AG09319 (cell line): ENCODE measurements at regions not wholly inside any gene's neighbourhood (a gene's known extent, or its start where the extent isn't known, plus 50 kb on each side); places are given as distances from the start of the nearest gene placed in this dataset.

Experiments used
- DNase-seq: peaks from one replicate; pipeline ENCODE4 v3.0.0-alpha.2; 2010; ENCODE audit warnings: low read depth; ENCODE audit errors: extremely low read depth
- CTCF ChIP-seq: IDR thresholded peaks from 2 replicates; pipeline ENCODE4 v1.5.1; 2011; ENCODE audit warnings: low read depth, mild to moderate bottlenecking, inconsistent platforms, low read length, moderate library complexity

DNA sequence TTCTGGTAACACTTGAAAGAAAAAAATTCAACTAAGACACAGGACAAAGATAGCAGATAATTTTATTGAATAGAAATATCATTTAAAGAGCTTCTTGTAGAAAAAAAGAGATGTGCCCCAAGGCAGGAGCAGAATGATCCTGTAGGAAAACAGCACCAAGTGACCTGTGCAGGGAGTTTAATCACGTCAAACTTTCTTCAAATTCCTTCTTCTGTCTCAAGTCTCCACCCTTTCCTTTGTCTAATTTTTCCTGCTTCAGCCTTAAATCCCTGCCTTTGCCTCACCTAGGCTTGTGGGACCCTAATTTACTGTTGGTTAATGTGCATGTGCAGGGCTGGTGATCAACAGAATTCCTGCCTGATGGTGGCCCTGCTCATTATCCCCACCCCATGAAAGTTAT is 481.4 kb downstream of the IPMK start:
- DNase-seq: no peak

DNA sequence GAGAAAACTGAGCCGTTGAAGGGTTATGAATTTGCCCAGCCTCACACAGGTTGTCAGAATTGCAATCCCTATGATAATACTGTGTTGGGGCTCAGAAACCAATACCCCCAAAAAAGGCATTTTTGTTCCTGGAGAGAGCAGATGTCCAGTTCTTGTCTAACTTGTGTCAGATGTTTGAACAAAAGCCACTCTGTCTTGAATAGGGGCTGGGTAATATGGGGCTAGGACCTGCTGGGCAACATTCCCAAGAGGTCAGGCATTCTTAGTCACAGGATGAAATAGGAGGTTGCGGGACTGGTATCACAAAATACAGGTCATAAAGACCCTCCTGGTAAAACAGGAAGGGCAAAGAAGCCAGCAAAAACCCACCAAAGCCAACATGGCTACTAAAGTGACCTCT is 482.1 kb downstream of the IPMK start:
- no peak for DNase-seq
- TF ChIP-seq CTCF: no peak

More for the DNA sequence above, 481.4 kb downstream of the IPMK start:
- no peak for TF ChIP-seq CTCF

DNA sequence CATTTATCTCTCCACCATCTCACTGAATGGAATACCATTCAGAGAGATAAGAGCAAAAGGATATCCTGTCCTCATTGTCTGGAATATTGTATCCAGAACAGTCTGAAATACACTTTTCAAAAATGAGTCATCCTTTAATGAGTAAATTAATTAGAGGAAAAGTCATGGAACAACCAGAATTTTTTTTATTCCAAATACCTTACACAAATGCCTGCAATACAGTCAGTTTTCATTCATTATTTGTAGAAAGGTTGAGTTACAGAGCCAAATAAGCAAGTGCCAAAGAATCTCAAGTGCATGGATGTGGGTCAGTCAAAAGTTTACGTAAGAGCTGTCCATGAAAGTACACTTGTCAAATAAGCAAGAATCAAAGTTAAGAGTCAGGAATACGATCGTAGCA is 482.6 kb downstream of the IPMK start:
- DNase-seq: no peak
- TF ChIP-seq CTCF: no peak

DNA sequence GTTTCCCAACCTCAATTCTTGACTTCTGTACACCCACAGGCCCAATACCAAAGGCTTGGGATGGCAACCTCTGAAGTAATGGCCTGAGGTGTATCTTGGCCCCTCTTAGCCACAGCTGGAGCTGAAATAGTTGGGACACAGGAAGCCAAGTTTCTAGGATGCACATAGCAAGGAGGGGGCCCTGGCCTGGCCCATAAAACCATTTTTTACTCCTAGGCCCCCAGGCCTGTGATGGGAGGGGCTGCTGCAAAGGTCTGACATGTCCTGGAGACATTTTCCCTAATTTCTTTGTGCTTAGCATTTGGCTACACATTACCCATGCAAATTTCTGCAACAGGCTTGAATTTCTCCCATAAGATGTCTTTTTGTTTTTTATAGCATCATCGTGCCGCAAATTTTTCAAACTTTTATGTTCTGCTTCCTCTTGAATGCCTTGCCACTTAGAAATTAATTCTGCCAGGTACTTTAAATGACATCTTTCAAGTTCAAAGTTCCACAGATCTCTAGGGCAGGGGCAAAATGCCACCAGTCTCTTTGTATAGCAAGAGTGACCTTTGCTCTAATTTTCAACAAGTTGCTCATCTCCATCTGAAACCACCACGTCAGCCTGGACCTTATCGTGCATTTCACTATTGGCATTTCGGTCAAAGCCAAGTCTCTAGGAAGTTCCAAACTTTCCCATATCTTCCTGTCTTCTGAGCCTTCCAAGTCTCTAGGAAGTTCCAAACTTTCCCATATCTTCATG is 490.8 kb downstream of the IPMK start:
- TF ChIP-seq CTCF: no peak

GRCh38 chr10:57775250-57775649 is 492.4 kb downstream of the IPMK start:
- DNase-seq: no peak
- no peak for TF ChIP-seq CTCF

More for the DNA sequence above, 490.8 kb downstream of the IPMK start:
- DNase-seq: no peak

- TF ChIP-seq CTCF: no peak
- no peak for DNase-seq
Measured at GRCh38 chr10:57769298-57769697, 498.4 kb downstream of the IPMK start.

GRCh38 chr10:57759777-57760176 is 507.9 kb downstream of the IPMK start:
- DNase-seq: no peak
- TF ChIP-seq CTCF: no peak
